Peyer's patch (tissue), 4 donors: ENCODE measurements at regions not wholly inside any gene's neighbourhood (a gene's known extent, or its start where the extent isn't known, plus 50 kb on each side); places are given as distances from the start of the nearest gene placed in this dataset.
"Not testable (repeated sequence)": the region's sequence is repeated elsewhere in the genome, so short reads cannot be mapped to it uniquely, and the experiment has no call there.

Experiments used
- CTCF ChIP-seq, 6 experiments: fragments of 450-650 bp in 4 of 6; fragments of 200-600 bp in 2 of 6; sonication (generic) in 1 of 6; IDR thresholded peaks; one replicate each; pipeline ENCODE4 v1.5.1; 2017 to 2019; ENCODE audit warnings: antibody characterized with exemption in 6 of 6, mild to moderate bottlenecking in 3 of 6, moderate library complexity in 1 of 6
- POLR2A ChIP-seq, 2 donors: fragments of 450-650 bp; IDR thresholded peaks; one replicate each; pipeline ENCODE4 v1.5.1; 2017; ENCODE audit warnings: antibody characterized with exemption in 2 of 2, mild to moderate bottlenecking in 2 of 2, moderate library complexity in 2 of 2

DNA sequence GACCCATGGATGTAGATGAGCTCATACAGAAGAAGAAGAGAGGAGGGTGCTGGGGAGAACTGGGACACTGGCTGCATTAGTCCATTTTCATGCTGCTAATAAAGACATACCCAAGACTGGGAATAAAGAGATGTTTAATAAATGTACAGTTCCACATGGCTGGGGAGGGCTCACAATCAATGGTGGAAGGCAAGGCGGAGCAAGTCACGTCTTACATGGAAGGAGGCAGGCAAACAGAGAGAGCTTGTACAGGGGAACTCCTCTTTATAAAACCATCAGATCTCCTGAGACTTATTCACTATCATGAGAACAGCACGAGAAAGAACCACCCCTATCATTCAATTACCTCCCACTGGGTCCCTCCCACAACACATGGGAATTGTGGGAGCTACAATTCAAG, 625.5 kb downstream of the MATN1 start:
- not testable (repeated sequence) for TF ChIP-seq CTCF, POLR2A (IDR thresholded peaks at IDR 0.05)
